Psoas muscle (tissue), 7 donors: ENCODE measurements at regions not wholly inside any gene's neighbourhood (a gene's known extent, or its start where the extent isn't known, plus 50 kb on each side); places are given as distances from the start of the nearest gene placed in this dataset.
"Not testable (repeated sequence)": the region's sequence is repeated elsewhere in the genome, so short reads cannot be mapped to it uniquely, and the experiment has no call there.

ENCODE experiments used
- ATAC-seq, 4 donors: fragments of 200-7000 bp; cut with Tn5 transposase; one replicate each; pipeline ENCODE4 v1.9.1; 2020; ENCODE audit warnings: moderate library complexity in 3 of 4, mild to moderate bottlenecking in 2 of 4
- DNase-seq, 2 donors: peaks; one replicate each; pipeline ENCODE4 v3.0.0-alpha.2; 2020
- H3K27ac ChIP-seq: fragments of 200-600 bp; one replicate; pipeline ENCODE4 v1.8.0; 2022
- H3K27me3 ChIP-seq, 3 donors: fragments of 200-600 bp in 1 of 3; one replicate each; pipeline versions ENCODE4 v1.6.1 to v1.8.0; 2013 to 2022; ENCODE audit warnings: low read length in 2 of 3, mild to moderate bottlenecking in 2 of 3, moderate library complexity in 1 of 3; ENCODE audit not compliant: insufficient read depth in 3 of 3
- H3K36me3 ChIP-seq, 2 donors: fragments of 200-600 bp in 1 of 2; one replicate each; pipeline versions ENCODE4 v1.6.1 to v1.8.0; 2013 to 2022; ENCODE audit warnings: low read depth in 1 of 2, mild to moderate bottlenecking in 1 of 2, moderate library complexity in 1 of 2; ENCODE audit not compliant: insufficient read depth in 1 of 2
- H3K4me1 ChIP-seq: fragments of 200-600 bp; one replicate; pipeline ENCODE4 v1.8.0; 2022
- H3K4me3 ChIP-seq: fragments of 200-600 bp; one replicate; pipeline ENCODE4 v1.8.0; 2022; ENCODE audit warnings: mild to moderate bottlenecking
- H3K9me3 ChIP-seq: fragments of 200-600 bp; one replicate; pipeline ENCODE4 v1.8.0; 2022
- WGBS, 3 donors: extraction: QIAGEN DNeasy Blood & Tissue Kit; methylation state at CpG; one replicate each; pipeline versions ENCODE4 v1.1.6 to v1.1.7; 2013; 5-methylcytosine and 5-hydroxymethylcytosine counted together
- intact Hi-C, 2 donors: fragments of 100-400 bp; cut with DNase I; formaldehyde crosslinking; loops; one replicate each; pipeline versions ENCODE4 v1.11.0 to v1.14.2; 2022
- TF ChIP-seq, protein P1 (sequence below): fragments of 200-600 bp; IDR thresholded peaks from one replicate; pipeline ENCODE4 v1.8.0; 2022; ENCODE audit warnings: antibody characterized with exemption
- donor health status: healthy with polysubstance abuse.
- donor health status: DM: no; HTN: no; CAD: no; lungs with moderate emphysema.
- donor health status: Bipolar disorder and iron deficiency.
- donor health status: healthy.
- donor health status: DM: yes; HTN: yes; CAD: no.
- donor health status: DM: no; HTN: no; CAD: no.
- donor health status: DM: yes; HTN: yes; CAD: no.

- Histone ChIP-seq H3K9me3 (no peaks in the 10 kb centered on the region), H3K27ac (no peak overlapping the region), H3K36me3 (no peaks in the 10 kb centered on the region), H3K4me3 (no peak overlapping the region), H3K4me1 (no peaks in the 10 kb centered on the region), H3K27me3 (no peaks in the 10 kb centered on the region)
- intact Hi-C loops: no loop called here
- 83 to 87% (median 86%) methylated on average over 3 of the region's 3 CpGs for WGBS, 3 donors
- TF ChIP-seq, protein P1, sequence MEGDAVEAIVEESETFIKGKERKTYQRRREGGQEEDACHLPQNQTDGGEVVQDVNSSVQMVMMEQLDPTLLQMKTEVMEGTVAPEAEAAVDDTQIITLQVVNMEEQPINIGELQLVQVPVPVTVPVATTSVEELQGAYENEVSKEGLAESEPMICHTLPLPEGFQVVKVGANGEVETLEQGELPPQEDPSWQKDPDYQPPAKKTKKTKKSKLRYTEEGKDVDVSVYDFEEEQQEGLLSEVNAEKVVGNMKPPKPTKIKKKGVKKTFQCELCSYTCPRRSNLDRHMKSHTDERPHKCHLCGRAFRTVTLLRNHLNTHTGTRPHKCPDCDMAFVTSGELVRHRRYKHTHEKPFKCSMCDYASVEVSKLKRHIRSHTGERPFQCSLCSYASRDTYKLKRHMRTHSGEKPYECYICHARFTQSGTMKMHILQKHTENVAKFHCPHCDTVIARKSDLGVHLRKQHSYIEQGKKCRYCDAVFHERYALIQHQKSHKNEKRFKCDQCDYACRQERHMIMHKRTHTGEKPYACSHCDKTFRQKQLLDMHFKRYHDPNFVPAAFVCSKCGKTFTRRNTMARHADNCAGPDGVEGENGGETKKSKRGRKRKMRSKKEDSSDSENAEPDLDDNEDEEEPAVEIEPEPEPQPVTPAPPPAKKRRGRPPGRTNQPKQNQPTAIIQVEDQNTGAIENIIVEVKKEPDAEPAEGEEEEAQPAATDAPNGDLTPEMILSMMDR: no peak
- DNase-seq (peak in 1 of 2 donors; percentile 5), ATAC-seq (no peak)
Observed at GRCh38 chr5:60076746-60077145, 183.2 kb upstream of the PDE4D start.

GRCh38 chr5:60066502-60066901 lies 173.0 kb upstream of the PDE4D start:
- TF ChIP-seq, protein P1: no peak

GRCh38 chr5:60060389-60060788 lies 166.9 kb upstream of the PDE4D start:
- no peak for DNase-seq
- TF ChIP-seq, protein P1: no peak
- Histone ChIP-seq H3K27me3 (no peaks in the 10 kb centered on the region), H3K27ac (no peak overlapping the region), H3K36me3 (no peaks in the 10 kb centered on the region), H3K4me3 (no peak overlapping the region), H3K4me1 (no peaks in the 10 kb centered on the region), H3K9me3 (no peaks in the 10 kb centered on the region)
- intact Hi-C loops: no loop called here
- ATAC-seq: no peak

More at GRCh38 chr5:60066502-60066901, 173.0 kb upstream of the PDE4D start:
- intact Hi-C loops: no loop called here
- H3K4me3 ChIP-seq: no peak overlapping the region
- DNase-seq (no peak), ATAC-seq (no peak)
- no peaks in the 10 kb centered on the region for H3K9me3 ChIP-seq
- H3K36me3 ChIP-seq: no peaks in the 10 kb centered on the region
- H3K27ac ChIP-seq: no peak overlapping the region
- no peaks in the 10 kb centered on the region for H3K4me1 ChIP-seq
- WGBS, 3 donors: 57 to 69% (median 58%) methylated on average over 2 of the region's 2 CpGs
- H3K27me3 ChIP-seq: no peaks in the 10 kb centered on the region

- no peaks in the 10 kb centered on the region for H3K4me1 ChIP-seq
- ATAC-seq: no peak
- DNase-seq: no peak
- H3K27ac ChIP-seq: no peak overlapping the region
- TF ChIP-seq, protein P1: no peak
- WGBS, 3 donors: 68 to 72% (median 69%) methylated on average over 4 of the region's 4 CpGs
- no peaks in the 10 kb centered on the region for H3K36me3 ChIP-seq
- H3K4me3 ChIP-seq: no peak overlapping the region
- H3K27me3 ChIP-seq: no peaks in the 10 kb centered on the region
- intact Hi-C loops: no loop called here
- H3K9me3 ChIP-seq: no peaks in the 10 kb centered on the region
Observed at GRCh38 chr5:60056191-60056590, 162.7 kb upstream of the PDE4D start.

DNA sequence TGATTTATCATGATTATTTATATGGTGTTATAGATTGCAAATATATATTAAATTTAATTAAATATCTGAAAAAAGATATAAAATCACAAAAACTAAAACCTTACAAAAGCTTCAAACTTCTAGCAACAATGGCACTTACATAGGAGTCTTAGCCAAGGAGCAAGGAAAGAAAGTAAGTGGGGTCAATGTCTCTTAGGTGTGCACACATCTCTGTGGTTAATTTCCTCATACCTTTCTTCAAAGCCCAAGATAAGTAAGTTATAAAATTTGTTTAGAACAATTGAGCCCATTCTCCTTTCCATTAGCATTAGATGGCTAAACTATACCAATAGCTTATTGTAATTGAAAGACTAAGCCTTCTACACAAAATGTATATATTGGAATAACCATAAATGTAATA lies 161.6 kb upstream of the PDE4D start:
- Histone ChIP-seq H3K27ac (no peak overlapping the region), H3K36me3 (no peaks in the 10 kb centered on the region), H3K4me1 (no peaks in the 10 kb centered on the region), H3K9me3 (no peaks in the 10 kb centered on the region), H3K4me3 (no peak overlapping the region), H3K27me3 (no peaks in the 10 kb centered on the region)
- ATAC-seq: no peak
- DNase-seq: no peak
- TF ChIP-seq, protein P1: no peak
- intact Hi-C loops: no loop called here

DNA sequence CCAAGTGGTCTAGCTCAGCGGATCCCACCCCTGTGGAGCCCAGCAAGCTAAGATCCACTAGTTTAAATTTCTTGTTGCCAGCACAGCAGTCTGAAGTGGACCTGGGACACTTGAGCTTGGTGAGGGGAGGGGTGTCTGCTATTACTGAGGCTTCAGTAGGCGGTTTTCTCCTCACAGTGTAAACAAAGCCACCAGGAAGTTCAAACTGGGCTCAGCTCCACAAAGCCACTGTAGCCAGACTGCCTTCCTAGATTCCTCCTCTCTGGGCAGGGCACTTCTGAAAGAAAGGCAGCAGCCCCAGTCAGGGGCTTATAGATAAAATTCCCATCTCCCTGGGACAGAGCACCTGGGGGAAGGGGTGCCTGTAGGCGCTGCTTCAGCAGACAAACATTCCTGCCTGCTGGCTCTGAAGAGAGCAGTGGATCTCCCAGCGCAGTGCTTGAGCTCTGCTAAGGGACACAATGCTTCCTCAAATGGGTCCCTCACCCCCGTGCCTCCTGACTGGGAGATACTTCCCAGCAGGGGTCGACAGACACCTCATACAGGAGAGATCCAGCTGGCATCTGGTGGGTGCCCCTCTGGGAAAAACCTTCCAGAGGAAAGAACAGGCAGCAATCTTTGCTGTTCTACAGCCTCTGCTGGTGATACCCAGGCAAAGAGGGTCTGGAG lies 148.6 kb upstream of the PDE4D start:
- H3K9me3 ChIP-seq, H3K36me3 ChIP-seq, H3K27me3 ChIP-seq, H3K4me3 ChIP-seq, intact Hi-C loops, ATAC-seq, DNase-seq, H3K4me1 ChIP-seq, H3K27ac ChIP-seq: not testable (repeated sequence)
- WGBS, 3 donors: 57 to 64% (median 58%) methylated on average over 6 of the region's 6 CpGs

DNA sequence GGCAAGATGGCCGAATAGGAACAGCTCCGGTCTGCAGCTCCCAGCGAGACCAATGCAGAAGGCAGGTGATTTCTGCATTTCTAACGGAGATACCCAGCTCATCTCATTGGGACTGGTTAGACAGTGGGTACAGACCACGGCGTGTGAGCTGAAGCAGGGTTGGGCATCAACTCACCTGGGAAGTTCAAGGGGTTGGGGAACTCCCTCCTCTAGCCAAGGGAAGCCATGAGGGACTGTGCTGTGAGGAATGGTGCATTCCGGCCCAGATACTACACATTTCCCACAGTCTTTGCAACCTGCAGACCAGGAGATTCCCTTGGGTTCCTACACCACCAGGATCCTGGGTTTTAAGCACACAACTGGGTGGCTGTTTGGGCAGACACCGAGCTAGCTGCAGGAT lies 148.0 kb upstream of the PDE4D start:
- ATAC-seq, H3K9me3 ChIP-seq, H3K36me3 ChIP-seq, H3K4me3 ChIP-seq, H3K4me1 ChIP-seq, H3K27me3 ChIP-seq, H3K27ac ChIP-seq, DNase-seq, intact Hi-C loops: not testable (repeated sequence)
- 82 to 90% (median 86%) methylated on average over 8 of the region's 8 CpGs for WGBS, 3 donors
